DMS 273 (cell line): ENCODE measurements at regions not wholly inside any gene's neighbourhood (a gene's known extent, or its start where the extent isn't known, plus 50 kb on each side); places are given as distances from the start of the nearest gene placed in this dataset.
"Not testable (repeated sequence)": the region's sequence is repeated elsewhere in the genome, so short reads cannot be mapped to it uniquely, and the experiment has no call there.

Experiments
- DNase-seq: peaks from one replicate; lab custom pipeline; 2025; ENCODE audit not compliant: unreplicated experiment; lab: John Stamatoyannopoulos, UW

DNA sequence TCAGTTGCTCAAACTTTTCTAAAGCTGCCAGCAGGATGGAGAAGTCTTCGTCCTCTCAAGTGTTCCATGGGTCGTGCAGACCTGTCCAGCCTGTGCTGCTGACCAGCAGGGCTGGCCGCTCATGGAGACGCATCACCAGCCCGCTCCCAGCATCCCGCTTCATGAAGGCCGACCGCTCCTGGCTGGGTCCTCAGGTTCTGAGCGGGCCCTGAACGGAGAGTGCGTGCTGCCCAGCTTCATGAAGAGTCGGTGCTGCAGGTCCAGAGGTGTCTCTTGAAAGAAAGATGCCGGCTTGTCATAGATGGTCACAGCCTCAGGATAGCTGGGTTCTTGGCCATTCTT, 75.8 kb upstream of the KCNAB1 start:
- no peak for DNase-seq

GRCh38 chr3:156048483-156048882, 71.9 kb upstream of the KCNAB1 start:
- DNase-seq: not testable (repeated sequence)

DNA sequence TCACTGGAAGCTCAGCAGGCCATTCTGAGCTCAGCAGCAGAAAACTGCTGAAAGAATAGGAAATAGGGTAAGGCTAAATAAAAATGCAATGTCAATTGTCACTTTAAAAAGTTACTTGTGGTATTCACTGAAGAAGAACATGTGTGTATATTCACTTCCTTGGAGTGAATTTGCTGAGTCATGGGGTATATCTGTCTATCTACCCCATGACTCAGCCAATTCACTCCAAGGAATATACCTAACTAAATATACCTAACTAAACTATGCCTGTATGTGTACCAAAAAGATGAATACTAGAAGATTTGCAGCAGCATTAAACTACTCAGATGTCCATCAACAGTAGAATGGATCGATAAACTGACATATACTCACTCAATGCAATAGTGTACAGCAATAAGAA, 69.5 kb upstream of the KCNAB1 start:
- no peak for DNase-seq

DNA sequence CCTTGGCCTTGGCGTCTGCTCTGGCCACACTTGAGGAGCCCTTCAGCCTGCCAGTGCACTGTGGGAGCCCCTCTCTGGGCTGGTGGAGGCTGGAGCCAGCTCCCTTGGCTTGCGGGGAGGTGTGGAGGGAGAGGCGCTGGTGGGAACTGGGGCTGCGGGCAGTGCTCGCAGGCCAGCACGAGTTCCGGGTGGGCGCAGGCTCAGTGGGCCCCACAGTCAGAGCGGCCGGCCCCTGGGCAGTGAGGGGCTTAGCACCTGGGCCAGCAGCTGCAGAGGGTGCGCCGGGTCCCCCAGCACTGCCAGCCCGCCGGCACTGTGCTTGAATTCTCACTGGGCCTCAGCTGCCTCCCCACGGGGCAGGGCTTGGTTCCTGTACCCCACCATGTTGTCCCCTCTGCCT, 68.7 kb upstream of the KCNAB1 start:
- no peak for DNase-seq

- DNase-seq: no peak
Measured at GRCh38 chr3:156052115-156052514, 68.3 kb upstream of the KCNAB1 start.

GRCh38 chr3:156059950-156060501, 60.4 kb upstream of the KCNAB1 start:
- DNase-seq: peak; percentile 8

- DNase-seq: not testable (repeated sequence)
Measured at GRCh38 chr3:156068151-156068550, 52.2 kb upstream of the KCNAB1 start.

- no peak for DNase-seq
Measured at GRCh38 chr3:156070028-156070427, 50.4 kb upstream of the KCNAB1 start.
